RPMI8226 (cell line): ENCODE measurements at regions not wholly inside any gene's neighbourhood (a gene's known extent, or its start where the extent isn't known, plus 50 kb on each side); places are given as distances from the start of the nearest gene placed in this dataset.
"Not testable (repeated sequence)": the region's sequence is repeated elsewhere in the genome, so short reads cannot be mapped to it uniquely, and the experiment has no call there.

ENCODE experiments used
- DNase-seq: peaks from one replicate; pipeline ENCODE4 v3.0.0-alpha.2; 2015

GRCh38 chr7:108818742-108819141 is 249.1 kb downstream of the DNAJB9 start:
- DNase-seq, result no peak

GRCh38 chr7:108824840-108825580 is 255.3 kb downstream of the DNAJB9 start:
- no peak for DNase-seq

- no peak for DNase-seq
Measured at GRCh38 chr7:108825581-108825909, 255.9 kb downstream of the DNAJB9 start.

GRCh38 chr7:108836256-108836655 is 266.6 kb downstream of the DNAJB9 start:
- DNase-seq, result no peak

- no peak for DNase-seq
Measured at GRCh38 chr7:108838198-108838597, 268.5 kb downstream of the DNAJB9 start.

- no peak for DNase-seq
Measured at GRCh38 chr7:108839076-108839475, 269.4 kb downstream of the DNAJB9 start.

- no peak for DNase-seq
Measured at GRCh38 chr7:108845951-108846350, 276.3 kb downstream of the DNAJB9 start.

- no peak for DNase-seq
Measured at GRCh38 chr7:108846471-108846870, 276.8 kb downstream of the DNAJB9 start.

GRCh38 chr7:108848486-108848885 is 278.8 kb downstream of the DNAJB9 start:
- DNase-seq, result no peak

GRCh38 chr7:108860615-108861014 is 290.9 kb downstream of the DNAJB9 start:
- DNase-seq, result no peak

- DNase-seq, result no peak
Measured at GRCh38 chr7:108861071-108861470, 291.4 kb downstream of the DNAJB9 start.

GRCh38 chr7:108863227-108863848 is 293.7 kb downstream of the DNAJB9 start:
- DNase-seq, result no peak

- DNase-seq, result no peak
Measured at GRCh38 chr7:108869070-108869469, 299.4 kb downstream of the DNAJB9 start.

GRCh38 chr7:108875139-108875538 is 305.5 kb downstream of the DNAJB9 start:
- DNase-seq, result peak; percentile 15

GRCh38 chr7:108890862-108891261 is 321.2 kb downstream of the DNAJB9 start:
- DNase-seq, result no peak

- no peak for DNase-seq
Measured at GRCh38 chr7:108908456-108908855, 338.8 kb downstream of the DNAJB9 start.

- no peak for DNase-seq
Measured at GRCh38 chr7:108911016-108911415, 341.3 kb downstream of the DNAJB9 start.

- no peak for DNase-seq
Measured at GRCh38 chr7:108920490-108920889, 350.8 kb downstream of the DNAJB9 start.

GRCh38 chr7:108943048-108943447 is 373.4 kb downstream of the DNAJB9 start:
- DNase-seq, result not testable (repeated sequence)

- DNase-seq, result no peak
Measured at GRCh38 chr7:108947526-108947925, 377.9 kb downstream of the DNAJB9 start.

GRCh38 chr7:108972004-108972403 is 402.3 kb downstream of the DNAJB9 start:
- no peak for DNase-seq

- no peak for DNase-seq
Measured at GRCh38 chr7:108973075-108973474, 403.4 kb downstream of the DNAJB9 start.

- no peak for DNase-seq
Measured at GRCh38 chr7:108974641-108975040, 405.0 kb downstream of the DNAJB9 start.

GRCh38 chr7:108985037-108985436 is 415.4 kb downstream of the DNAJB9 start:
- DNase-seq, result no peak

GRCh38 chr7:108989319-108989718 is 419.6 kb downstream of the DNAJB9 start:
- no peak for DNase-seq
